ENCODE measurements at regions not wholly inside any gene's neighbourhood (a gene's known extent, or its start where the extent isn't known, plus 50 kb on each side); places are given as distances from the start of the nearest gene placed in this dataset.

GRCh38 chr6:134739299-134740026 is 210.4 kb downstream of the ALDH8A1 start:
- DNase-seq = no peak

GRCh38 chr6:134738211-134738885 is 211.6 kb downstream of the ALDH8A1 start:
- DNase-seq = no peak

GRCh38 chr6:134735461-134735860 is 214.4 kb downstream of the ALDH8A1 start:
- DNase-seq = no peak

- DNase-seq = no peak
Measured at GRCh38 chr6:134734312-134734869, 215.5 kb downstream of the ALDH8A1 start.

GRCh38 chr6:134733801-134734200 is 216.1 kb downstream of the ALDH8A1 start:
- no peak for DNase-seq

GRCh38 chr6:134732763-134733162 is 217.1 kb downstream of the ALDH8A1 start:
- DNase-seq = no peak

- DNase-seq = no peak
Measured at GRCh38 chr6:134731615-134732014, 218.3 kb downstream of the ALDH8A1 start.

- DNase-seq = no peak
Measured at GRCh38 chr6:134730013-134730412, 219.9 kb downstream of the ALDH8A1 start.

GRCh38 chr6:134729561-134729960 is 220.3 kb downstream of the ALDH8A1 start:
- DNase-seq = no peak

GRCh38 chr6:134727081-134727480 is 222.8 kb downstream of the ALDH8A1 start:
- DNase-seq = no peak

GRCh38 chr6:134725590-134725989 is 224.3 kb downstream of the ALDH8A1 start:
- DNase-seq = no peak

- DNase-seq = no peak
Measured at GRCh38 chr6:134724771-134725340, 225.0 kb downstream of the ALDH8A1 start.

GRCh38 chr6:134723081-134723871 is 226.6 kb downstream of the ALDH8A1 start:
- no peak for DNase-seq

GRCh38 chr6:134722200-134722870 is 227.6 kb downstream of the ALDH8A1 start:
- no peak for DNase-seq

GRCh38 chr6:134721060-134721405 is 228.9 kb downstream of the ALDH8A1 start:
- DNase-seq = no peak

- no peak for DNase-seq
Measured at GRCh38 chr6:134720353-134721059, 229.4 kb downstream of the ALDH8A1 start.

- no peak for DNase-seq
Measured at GRCh38 chr6:134719911-134720310, 230.0 kb downstream of the ALDH8A1 start.

- DNase-seq = no peak
Measured at GRCh38 chr6:134719286-134719685, 230.6 kb downstream of the ALDH8A1 start.

- no peak for DNase-seq
Measured at GRCh38 chr6:134714679-134715078, 235.2 kb downstream of the ALDH8A1 start.

GRCh38 chr6:134714113-134714512 is 235.8 kb downstream of the ALDH8A1 start:
- DNase-seq = no peak

GRCh38 chr6:134712311-134712710 is 237.6 kb downstream of the ALDH8A1 start:
- no peak for DNase-seq

GRCh38 chr6:134708079-134708478 is 241.8 kb downstream of the ALDH8A1 start:
- DNase-seq = no peak
